LNCaP clone FGC (cell line): ENCODE measurements at regions not wholly inside any gene's neighbourhood (a gene's known extent, or its start where the extent isn't known, plus 50 kb on each side); places are given as distances from the start of the nearest gene placed in this dataset.

ENCODE experiments used
- DNase-seq: peaks from one replicate; pipeline ENCODE4 v3.0.0-alpha.2; 2011; ENCODE audit warnings: low read depth
- H3K4me3 ChIP-seq: 2 replicates; pipeline ENCODE4 v1.5.1; 2011; ENCODE audit warnings: mild to moderate bottlenecking, low read depth, low read length, control low read depth
- TF ChIP-seq, protein P1 (sequence below): IDR thresholded peaks from 2 replicates; pipeline ENCODE4 v1.5.1; 2012; ENCODE audit warnings: mild to moderate bottlenecking; ENCODE audit not compliant: control insufficient read depth, insufficient read depth; ENCODE audit errors: extremely low read depth

DNA sequence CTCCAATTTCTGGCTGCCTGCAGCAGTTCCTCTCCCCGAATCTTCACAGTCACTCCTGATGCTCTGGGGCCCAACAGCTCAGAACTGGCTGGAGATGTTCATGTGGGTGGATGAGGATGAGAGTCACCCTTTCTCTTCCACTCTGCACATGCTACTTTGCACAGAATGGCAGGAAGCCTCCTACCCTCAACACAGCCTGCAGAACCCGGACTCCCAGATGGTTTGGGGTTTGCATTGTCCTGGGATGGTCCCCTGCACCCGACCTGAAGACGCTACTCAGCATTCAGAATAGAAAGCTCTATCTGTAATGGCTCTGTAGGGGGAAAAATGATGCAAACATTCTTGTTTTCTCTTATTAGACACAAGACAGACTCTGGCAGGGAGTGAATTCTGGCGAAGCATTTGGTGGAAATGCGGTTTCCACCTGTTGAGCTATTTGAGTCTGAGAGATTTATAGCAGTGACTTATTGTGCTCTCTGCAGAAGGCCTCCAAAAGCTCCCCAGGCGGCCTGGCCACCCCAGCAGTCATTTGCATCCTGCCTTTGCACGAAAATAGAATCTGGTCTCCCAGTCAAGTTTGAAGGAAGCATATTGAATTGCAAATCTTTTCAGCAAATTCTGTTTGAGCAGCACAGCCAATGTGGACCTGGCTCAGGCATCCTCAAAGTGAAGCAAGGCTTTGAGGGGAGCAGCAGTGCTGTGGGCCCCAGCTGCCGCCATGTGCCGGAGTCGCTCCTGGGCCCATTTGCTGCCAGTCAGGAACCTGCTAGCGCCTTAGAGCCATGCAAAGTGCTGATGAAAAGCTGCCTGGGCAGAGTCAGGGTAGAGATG is 309.3 kb downstream of the TCERG1L start:
- H3K4me3 ChIP-seq, result no peak overlapping the region
- TF ChIP-seq, protein P1, sequence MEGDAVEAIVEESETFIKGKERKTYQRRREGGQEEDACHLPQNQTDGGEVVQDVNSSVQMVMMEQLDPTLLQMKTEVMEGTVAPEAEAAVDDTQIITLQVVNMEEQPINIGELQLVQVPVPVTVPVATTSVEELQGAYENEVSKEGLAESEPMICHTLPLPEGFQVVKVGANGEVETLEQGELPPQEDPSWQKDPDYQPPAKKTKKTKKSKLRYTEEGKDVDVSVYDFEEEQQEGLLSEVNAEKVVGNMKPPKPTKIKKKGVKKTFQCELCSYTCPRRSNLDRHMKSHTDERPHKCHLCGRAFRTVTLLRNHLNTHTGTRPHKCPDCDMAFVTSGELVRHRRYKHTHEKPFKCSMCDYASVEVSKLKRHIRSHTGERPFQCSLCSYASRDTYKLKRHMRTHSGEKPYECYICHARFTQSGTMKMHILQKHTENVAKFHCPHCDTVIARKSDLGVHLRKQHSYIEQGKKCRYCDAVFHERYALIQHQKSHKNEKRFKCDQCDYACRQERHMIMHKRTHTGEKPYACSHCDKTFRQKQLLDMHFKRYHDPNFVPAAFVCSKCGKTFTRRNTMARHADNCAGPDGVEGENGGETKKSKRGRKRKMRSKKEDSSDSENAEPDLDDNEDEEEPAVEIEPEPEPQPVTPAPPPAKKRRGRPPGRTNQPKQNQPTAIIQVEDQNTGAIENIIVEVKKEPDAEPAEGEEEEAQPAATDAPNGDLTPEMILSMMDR, result no peak
- no peak for DNase-seq

DNA sequence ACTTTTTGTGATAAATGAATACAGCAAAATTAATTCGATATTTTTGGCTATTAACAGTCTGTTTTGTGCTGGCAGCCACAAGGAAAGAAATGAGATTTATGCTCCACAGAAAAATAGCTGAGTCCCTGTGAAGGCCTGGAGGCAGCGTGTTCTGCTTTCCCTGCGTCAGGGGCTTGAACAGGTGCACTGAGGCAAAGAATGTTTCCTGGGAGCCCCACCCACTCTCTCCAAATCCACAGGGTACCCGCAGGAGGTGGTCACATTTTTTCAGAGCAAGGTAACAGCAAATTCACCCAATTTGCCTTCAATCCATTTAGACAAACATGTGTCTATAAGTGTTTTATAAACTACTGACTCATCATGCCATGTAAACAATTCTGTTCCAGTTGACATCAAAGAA is 308.1 kb downstream of the TCERG1L start:
- TF ChIP-seq, protein P1, result no peak
- no peak overlapping the region for H3K4me3 ChIP-seq
- no peak for DNase-seq

DNA sequence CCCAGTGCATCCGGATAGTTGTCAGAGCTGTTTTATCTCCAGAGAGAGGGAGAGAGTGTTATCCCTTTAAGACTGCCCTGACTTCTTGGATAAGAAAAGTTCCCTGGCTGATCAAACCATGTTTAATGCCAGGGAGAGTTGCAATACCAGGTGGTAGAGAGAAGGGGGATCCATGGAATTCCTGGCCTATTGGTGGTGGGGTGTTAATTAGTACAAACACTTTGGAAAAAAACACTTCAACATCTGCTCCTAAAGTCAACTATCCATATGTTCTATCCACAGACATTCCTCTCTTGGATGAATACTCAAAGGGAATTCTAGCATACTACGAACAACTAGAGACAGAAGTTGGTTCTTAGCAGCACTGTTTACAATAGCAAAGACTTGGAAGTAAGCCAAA is 307.2 kb downstream of the TCERG1L start:
- H3K4me3 ChIP-seq, result no peak overlapping the region
- no peak for DNase-seq
- TF ChIP-seq, protein P1, result no peak

DNA sequence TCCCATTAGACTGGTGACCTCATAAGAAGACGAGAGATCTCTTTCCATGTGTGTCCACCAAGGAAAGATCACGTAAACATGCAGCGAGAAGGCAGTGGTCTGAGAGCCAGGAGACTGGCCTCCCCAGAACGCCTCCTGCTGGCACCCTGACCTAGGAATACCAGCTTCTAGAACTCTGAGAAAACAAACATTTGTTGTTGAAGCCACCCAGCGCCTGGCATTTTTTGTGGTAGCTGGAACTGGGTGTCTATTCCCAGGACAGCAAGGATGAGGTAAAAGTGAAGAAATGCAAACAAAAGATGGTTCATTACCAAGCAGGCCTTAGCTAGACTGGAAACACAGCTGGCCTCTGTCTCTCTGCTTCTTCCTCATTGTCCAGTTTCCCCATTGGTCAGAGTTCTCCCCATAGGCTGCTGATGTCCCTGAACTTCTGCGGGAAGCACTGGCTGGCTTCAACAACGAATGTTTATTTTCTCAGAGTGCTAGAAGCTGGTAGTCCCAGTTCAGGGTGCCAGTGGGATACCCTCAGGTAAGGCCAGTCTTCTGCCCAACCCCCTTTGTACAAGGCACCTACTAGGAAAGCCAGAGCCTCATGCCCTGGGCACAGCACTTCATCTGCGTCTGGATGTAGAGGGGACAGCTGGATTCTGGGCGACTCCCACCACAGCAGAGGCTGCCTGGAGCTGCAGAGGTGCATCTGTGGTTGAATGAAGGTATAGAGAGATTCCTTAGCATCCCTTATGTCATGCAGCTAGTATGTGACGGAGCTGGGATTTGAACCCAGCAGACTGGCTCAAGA is 304.9 kb downstream of the TCERG1L start:
- TF ChIP-seq, protein P1, result no peak
- no peak overlapping the region for H3K4me3 ChIP-seq
- DNase-seq, result no peak

DNA sequence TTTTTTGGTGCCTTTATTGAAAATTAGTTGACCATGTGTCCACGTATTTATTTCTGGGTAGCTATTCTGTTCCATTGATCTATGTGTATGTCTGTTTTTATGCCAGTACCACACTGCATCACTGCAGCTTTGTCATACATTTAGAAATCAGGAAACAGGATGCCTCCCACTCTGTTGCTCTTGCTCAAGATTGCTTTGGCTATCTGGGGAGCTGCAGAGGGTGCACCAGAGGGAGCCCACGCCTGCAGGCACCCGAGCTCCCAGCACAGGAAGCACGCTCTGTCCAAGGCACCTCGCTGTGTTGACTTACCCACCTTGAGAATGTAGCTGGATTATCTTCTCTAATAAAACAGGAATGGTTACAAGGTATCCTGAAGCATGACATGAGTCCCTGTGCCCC is 301.7 kb downstream of the TCERG1L start:
- TF ChIP-seq, protein P1, result no peak
- DNase-seq, result no peak
- H3K4me3 ChIP-seq, result no peak overlapping the region

DNA sequence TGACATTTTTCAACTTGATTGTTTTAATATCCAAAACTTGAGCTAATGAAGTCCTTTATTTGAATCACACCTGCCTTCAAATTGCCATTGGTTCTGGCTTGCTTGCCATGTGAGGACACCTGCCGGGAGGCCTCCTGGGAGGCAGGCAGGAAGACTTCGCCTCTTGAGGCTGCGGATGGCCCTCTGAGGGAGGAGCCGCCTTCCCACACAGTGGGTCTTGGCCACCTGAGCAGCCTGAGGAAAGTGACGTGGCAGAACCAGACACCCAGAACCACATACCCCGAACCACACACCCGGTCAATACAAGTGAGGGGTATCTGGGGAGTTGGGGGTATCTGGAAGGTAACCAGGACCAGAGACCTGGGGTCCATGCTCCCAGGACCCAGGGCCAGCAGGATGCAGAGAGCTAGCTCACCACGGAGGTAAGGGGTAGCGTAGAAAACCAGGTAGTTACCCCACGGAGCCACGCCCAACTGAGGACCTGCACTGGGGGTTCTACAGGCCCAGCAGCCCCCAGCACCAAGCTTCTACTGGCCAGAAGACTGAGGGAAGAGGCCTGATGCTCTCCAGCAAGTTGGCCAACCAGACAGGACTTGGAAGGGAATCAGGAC is 300.5 kb downstream of the TCERG1L start:
- TF ChIP-seq, protein P1, result no peak
- DNase-seq, result no peak

More for the DNA sequence above, 300.5 kb downstream of the TCERG1L start:
- H3K4me3 ChIP-seq, result no peak overlapping the region
